DOHH2 (cell line): ENCODE measurements at regions not wholly inside any gene's neighbourhood (a gene's known extent, or its start where the extent isn't known, plus 50 kb on each side); places are given as distances from the start of the nearest gene placed in this dataset.

Experiments used
- CTCF ChIP-seq: fragments of 200-600 bp; sonication (generic); IDR thresholded peaks from one replicate; pipeline ENCODE4 v1.5.1; 2014; ENCODE audit warnings: antibody characterized with exemption, mild to moderate bottlenecking, low read depth, low read length; ENCODE audit not compliant: poor library complexity, severe bottlenecking
- EZH2phosphoT487 ChIP-seq: fragments of 200-600 bp; sonication (generic); IDR thresholded peaks from 2 replicates; pipeline ENCODE4 v1.6.1; 2017; ENCODE audit warnings: borderline replicate concordance, mild to moderate bottlenecking, antibody characterized with exemption, low read length, moderate library complexity, mixed read lengths

GRCh38 chr5:40221255-40221654 lies 458.5 kb upstream of the PTGER4 start:
- TF ChIP-seq CTCF (no peak), EZH2phosphoT487 (no peak)
